ENCODE measurements at regions not wholly inside any gene's neighbourhood (a gene's known extent, or its start where the extent isn't known, plus 50 kb on each side); places are given as distances from the start of the nearest gene placed in this dataset.

- no peak for ATAC-seq (ENCODE audit: low FRiP score)
- no peak for TF ChIP-seq CTCF (IDR thresholded peaks at IDR 0.05)
- no peak for DNase-seq (ENCODE audit: low spot score)
Measured at GRCh38 chr2:204339212-204339715, 206.0 kb upstream of the PARD3B start.

- no peak for TF ChIP-seq CTCF (IDR thresholded peaks at IDR 0.05)
- DNase-seq (ENCODE audit: low spot score) (no peak), ATAC-seq (ENCODE audit: low FRiP score) (no peak)
Measured at GRCh38 chr2:204340511-204340910, 204.8 kb upstream of the PARD3B start.

GRCh38 chr2:204341887-204342276, 203.4 kb upstream of the PARD3B start:
- no peak for ATAC-seq (ENCODE audit: low FRiP score)
- TF ChIP-seq CTCF (IDR thresholded peaks at IDR 0.05), result no peak
- no peak for DNase-seq (ENCODE audit: low spot score)

- ATAC-seq (ENCODE audit: low FRiP score) (no peak), DNase-seq (ENCODE audit: low spot score) (no peak)
- no peak for TF ChIP-seq CTCF (IDR thresholded peaks at IDR 0.05)
Measured at GRCh38 chr2:204343685-204344084, 201.6 kb upstream of the PARD3B start.

- no peak for TF ChIP-seq CTCF (IDR thresholded peaks at IDR 0.05)
- no peak for DNase-seq (ENCODE audit: low spot score)
- no peak for ATAC-seq (ENCODE audit: low FRiP score)
Measured at GRCh38 chr2:204344119-204344518, 201.2 kb upstream of the PARD3B start.

- no peak for TF ChIP-seq CTCF (IDR thresholded peaks at IDR 0.05)
- no peak for ATAC-seq (ENCODE audit: low FRiP score)
- DNase-seq (ENCODE audit: low spot score), result no peak
Measured at GRCh38 chr2:204346906-204347305, 198.4 kb upstream of the PARD3B start.

GRCh38 chr2:204353823-204354222, 191.5 kb upstream of the PARD3B start:
- ATAC-seq (ENCODE audit: low FRiP score) (no peak), DNase-seq (ENCODE audit: low spot score) (no peak)
- no peak for TF ChIP-seq CTCF (IDR thresholded peaks at IDR 0.05)
